Loucy (cell line): ENCODE measurements at regions not wholly inside any gene's neighbourhood (a gene's known extent, or its start where the extent isn't known, plus 50 kb on each side); places are given as distances from the start of the nearest gene placed in this dataset.

ENCODE experiments used
- H2AFZ ChIP-seq: fragments of 200-600 bp; sonication (generic); 2 replicates; pipeline ENCODE4 v1.6.0; 2016; ENCODE audit warnings: antibody characterized with exemption, mild to moderate bottlenecking, low read length, moderate library complexity
- H3F3A ChIP-seq: fragments of 200-600 bp; 2 replicates; pipeline ENCODE4 v1.6.0; 2016; ENCODE audit warnings: antibody characterized with exemption, low read depth, mild to moderate bottlenecking
- H3K27me3 ChIP-seq: fragments of 200-600 bp; sonication (generic); 2 replicates; pipeline ENCODE4 v1.6.1; 2014; ENCODE audit warnings: low read length, mild to moderate bottlenecking; ENCODE audit not compliant: insufficient read depth, poor library complexity, severe bottlenecking
- H3K36me3 ChIP-seq: fragments of 200-600 bp; sonication (generic); 2 replicates; pipeline ENCODE4 v1.6.1; 2016; ENCODE audit warnings: low read length; ENCODE audit not compliant: insufficient read depth
- H3K4me1 ChIP-seq: fragments of 200-600 bp; sonication (generic); 2 replicates; pipeline ENCODE4 v1.5.1; 2014; ENCODE audit warnings: low read length, mild to moderate bottlenecking; ENCODE audit not compliant: insufficient read depth, poor library complexity, severe bottlenecking
- H3K4me2 ChIP-seq: fragments of 200-600 bp; sonication (generic); 2 replicates; pipeline ENCODE4 v1.6.0; 2014; ENCODE audit warnings: antibody characterized with exemption, low read length, low read depth, mild to moderate bottlenecking; ENCODE audit not compliant: poor library complexity, severe bottlenecking
- H3K4me3 ChIP-seq: fragments of 200-600 bp; sonication (generic); 2 replicates; pipeline ENCODE4 v1.5.1; 2014; ENCODE audit warnings: low read length, mild to moderate bottlenecking, mixed read lengths; ENCODE audit not compliant: poor library complexity, severe bottlenecking
- H3K79me2 ChIP-seq: fragments of 200-600 bp; sonication (generic); 2 replicates; pipeline ENCODE4 v1.6.1; 2014; ENCODE audit warnings: low read length; ENCODE audit not compliant: insufficient read depth
- H3K9ac ChIP-seq: fragments of 200-600 bp; sonication (generic); 2 replicates; pipeline ENCODE4 v1.6.0; 2014; ENCODE audit warnings: mild to moderate bottlenecking, low read depth, low read length, moderate library complexity; ENCODE audit not compliant: poor library complexity, severe bottlenecking
- H3K9me2 ChIP-seq: fragments of 200-600 bp; sonication (generic); replicated peaks from 2 replicates; pipeline ENCODE4 v1.6.1; 2016; ENCODE audit warnings: low read depth, low read length, mixed read lengths
- H3K9me3 ChIP-seq: fragments of 200-600 bp; sonication (generic); 2 replicates; pipeline ENCODE4 v1.6.1; 2014; ENCODE audit warnings: mild to moderate bottlenecking, antibody characterized with exemption, low read length, low read depth; ENCODE audit not compliant: insufficient read depth
- H4K20me1 ChIP-seq: fragments of 200-600 bp; sonication (generic); 2 replicates; pipeline ENCODE4 v1.6.0; 2014; ENCODE audit warnings: antibody characterized with exemption, low read length, mild to moderate bottlenecking; ENCODE audit not compliant: insufficient read depth, poor library complexity, severe bottlenecking
- EZH2phosphoT487 ChIP-seq: fragments of 200-600 bp; IDR thresholded peaks from 2 replicates; pipeline ENCODE4 v1.6.1; 2018; ENCODE audit warnings: antibody characterized with exemption, mild to moderate bottlenecking, moderate library complexity, borderline replicate concordance
- TF ChIP-seq, protein P1 (sequence below): fragments of 200-600 bp; sonication (generic); conservative IDR thresholded peaks from 2 replicates; pipeline ENCODE4 v1.5.1; 2014; ENCODE audit warnings: mild to moderate bottlenecking, antibody characterized with exemption, low read length

DNA sequence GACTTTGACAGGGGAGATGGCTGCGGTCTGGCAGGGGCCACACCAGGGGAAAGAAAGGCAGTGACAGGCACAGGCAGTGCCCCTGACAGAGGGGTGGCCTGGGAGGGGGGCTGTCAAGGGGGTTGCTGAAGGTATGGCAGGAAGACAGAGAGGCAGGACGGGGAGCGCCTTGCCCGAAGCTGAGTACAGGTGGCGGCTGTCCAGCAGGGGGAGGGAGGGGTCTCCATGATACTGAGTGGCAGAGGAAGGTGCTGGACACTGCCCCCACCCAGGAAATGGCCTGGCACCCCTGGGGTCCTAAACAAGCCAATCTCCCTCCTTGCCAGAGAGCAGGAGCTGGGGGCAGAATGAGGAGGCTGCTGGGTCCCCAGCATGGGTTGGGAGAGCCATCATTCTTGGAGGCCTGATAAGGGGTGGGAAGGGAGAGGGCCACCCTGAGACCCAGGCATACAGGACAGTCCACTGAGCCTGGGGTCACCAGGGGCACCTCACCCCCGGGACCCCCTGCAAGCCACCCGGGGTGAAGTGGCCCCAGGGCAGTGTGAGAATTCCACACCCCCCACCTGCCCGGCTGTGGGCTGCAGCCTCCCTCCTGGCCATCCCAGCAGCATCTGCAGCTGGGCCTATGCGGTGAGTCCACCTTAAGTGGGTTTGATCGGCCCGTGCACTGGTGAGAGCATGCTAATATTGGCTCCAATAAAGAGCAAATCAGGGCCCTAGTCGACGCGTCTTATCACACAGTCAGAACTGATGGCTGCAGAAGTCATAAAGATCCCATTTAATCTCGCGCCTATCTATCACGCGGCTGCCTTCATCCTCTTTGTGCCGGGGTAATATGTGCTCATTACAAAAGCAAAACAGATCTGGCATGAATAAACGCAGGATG lies 108.5 kb downstream of the FAM53A start:
- Histone ChIP-seq H4K20me1 (no peaks in the 10 kb centered on the region), H2AFZ (no peak overlapping the region), H3K9me2 (no peaks in the 10 kb centered on the region), H3K36me3 (no peaks in the 10 kb centered on the region), H3K4me3 (no peak overlapping the region), H3K4me2 (no peak overlapping the region), H3K9ac (no peak overlapping the region), H3F3A (peaks cover 3% of the 10 kb centered on the region; the same call in 1 of the 2 replicates), H3K4me1 (no peaks in the 10 kb centered on the region), H3K79me2 (no peaks in the 10 kb centered on the region), H3K27me3 (no peaks in the 10 kb centered on the region), H3K9me3 (no peaks in the 10 kb centered on the region)
- TF ChIP-seq, protein P1, sequence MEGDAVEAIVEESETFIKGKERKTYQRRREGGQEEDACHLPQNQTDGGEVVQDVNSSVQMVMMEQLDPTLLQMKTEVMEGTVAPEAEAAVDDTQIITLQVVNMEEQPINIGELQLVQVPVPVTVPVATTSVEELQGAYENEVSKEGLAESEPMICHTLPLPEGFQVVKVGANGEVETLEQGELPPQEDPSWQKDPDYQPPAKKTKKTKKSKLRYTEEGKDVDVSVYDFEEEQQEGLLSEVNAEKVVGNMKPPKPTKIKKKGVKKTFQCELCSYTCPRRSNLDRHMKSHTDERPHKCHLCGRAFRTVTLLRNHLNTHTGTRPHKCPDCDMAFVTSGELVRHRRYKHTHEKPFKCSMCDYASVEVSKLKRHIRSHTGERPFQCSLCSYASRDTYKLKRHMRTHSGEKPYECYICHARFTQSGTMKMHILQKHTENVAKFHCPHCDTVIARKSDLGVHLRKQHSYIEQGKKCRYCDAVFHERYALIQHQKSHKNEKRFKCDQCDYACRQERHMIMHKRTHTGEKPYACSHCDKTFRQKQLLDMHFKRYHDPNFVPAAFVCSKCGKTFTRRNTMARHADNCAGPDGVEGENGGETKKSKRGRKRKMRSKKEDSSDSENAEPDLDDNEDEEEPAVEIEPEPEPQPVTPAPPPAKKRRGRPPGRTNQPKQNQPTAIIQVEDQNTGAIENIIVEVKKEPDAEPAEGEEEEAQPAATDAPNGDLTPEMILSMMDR, result no peak
- TF ChIP-seq EZH2phosphoT487, result no peak

DNA sequence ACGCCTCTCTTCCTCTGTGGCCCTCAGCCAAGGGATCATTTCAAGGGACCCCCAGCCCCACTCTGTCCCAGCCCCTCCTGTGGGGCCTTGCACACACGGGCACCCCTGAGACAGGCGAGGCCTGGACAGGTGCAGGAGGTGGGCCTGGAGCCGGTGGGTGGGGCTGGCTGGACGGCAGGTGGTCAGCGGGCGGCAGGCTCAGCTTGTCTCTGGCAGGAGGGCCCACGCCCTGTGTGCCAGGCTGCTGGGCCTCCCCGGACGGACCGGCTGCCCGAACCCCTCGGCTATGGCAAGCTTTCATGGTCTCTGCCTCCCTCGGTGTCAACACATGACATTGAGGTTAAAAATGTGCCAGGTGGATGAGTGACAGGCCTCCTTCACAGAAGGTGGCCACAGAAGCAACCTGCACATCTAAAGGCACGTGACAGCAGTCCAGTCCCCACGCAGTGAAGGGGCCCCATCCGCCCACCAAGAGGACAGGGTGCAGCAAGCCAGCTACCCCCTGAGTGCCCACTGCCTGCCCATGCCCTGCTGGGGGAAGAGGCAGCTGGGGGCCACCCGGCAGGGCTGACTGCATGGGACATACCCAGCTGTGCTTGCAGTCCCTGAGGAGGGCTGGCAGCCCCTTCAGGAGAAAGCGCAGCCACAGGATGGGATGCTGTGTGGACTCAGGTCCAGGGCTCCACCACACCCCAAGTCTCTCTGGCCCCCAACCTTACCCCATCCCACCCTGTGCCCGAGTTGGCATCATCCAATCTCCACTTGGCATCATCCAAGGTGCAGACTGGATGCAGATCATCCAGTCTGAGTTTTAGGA lies 109.3 kb downstream of the FAM53A start:
- no peaks in the 10 kb centered on the region for H4K20me1 ChIP-seq
- TF ChIP-seq EZH2phosphoT487, result no peak
- TF ChIP-seq, protein P1, result no peak
- no peaks in the 10 kb centered on the region for H3K4me1 ChIP-seq
- no peak overlapping the region for H3K9ac ChIP-seq
- peaks cover under 1% of the 10 kb centered on the region; the same call in 1 of the 2 replicates for H3F3A ChIP-seq
- no peaks in the 10 kb centered on the region for H3K9me2 ChIP-seq
- H2AFZ ChIP-seq, result no peak overlapping the region
- H3K4me2 ChIP-seq, result no peak overlapping the region
- H3K79me2 ChIP-seq, result no peaks in the 10 kb centered on the region
- no peaks in the 10 kb centered on the region for H3K9me3 ChIP-seq
- H3K4me3 ChIP-seq, result no peak overlapping the region
- H3K27me3 ChIP-seq, result no peaks in the 10 kb centered on the region
- H3K36me3 ChIP-seq, result no peaks in the 10 kb centered on the region

DNA sequence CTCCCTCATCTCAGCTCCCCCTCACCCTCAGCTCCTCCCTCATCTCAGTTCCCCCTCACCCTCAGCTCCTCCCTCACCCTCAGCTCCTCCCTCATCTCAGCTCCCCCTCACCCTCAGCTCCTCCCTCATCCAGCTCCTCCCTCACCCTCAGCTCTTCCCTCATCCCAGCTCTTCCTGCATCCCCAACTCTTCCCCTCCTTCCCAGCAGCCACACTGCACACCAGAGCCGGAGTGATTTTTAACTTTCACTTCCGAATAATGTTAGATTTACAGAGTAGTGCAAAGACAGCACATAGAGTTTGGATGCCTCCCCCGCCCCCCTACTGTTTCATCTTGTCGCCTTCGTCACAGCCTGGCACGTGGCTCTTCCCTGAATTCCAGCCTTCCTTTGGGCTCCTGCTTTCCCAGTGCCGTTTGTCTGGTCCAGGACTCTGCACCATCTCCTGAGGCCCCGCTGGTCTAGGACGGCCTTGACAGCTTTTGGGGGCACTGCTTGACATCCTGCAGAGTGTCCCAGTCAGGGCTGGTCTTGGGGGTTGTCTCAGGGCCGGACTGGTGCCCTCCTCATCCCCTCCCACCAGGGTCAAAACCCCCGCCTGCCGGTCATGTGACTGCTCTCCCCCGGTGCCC lies 110.2 kb downstream of the FAM53A start:
- Histone ChIP-seq H3K9ac (no peak overlapping the region), H3K9me2 (no peaks in the 10 kb centered on the region), H3K4me1 (no peaks in the 10 kb centered on the region), H3K27me3 (no peaks in the 10 kb centered on the region), H3K9me3 (no peaks in the 10 kb centered on the region), H3K36me3 (no peaks in the 10 kb centered on the region), H2AFZ (no peak overlapping the region), H3K79me2 (no peaks in the 10 kb centered on the region), H3F3A (no peaks in the 10 kb centered on the region), H3K4me2 (no peak overlapping the region), H3K4me3 (no peak overlapping the region), H4K20me1 (no peaks in the 10 kb centered on the region)
- TF ChIP-seq, protein P1, result no peak
- no peak for TF ChIP-seq EZH2phosphoT487
